Stimulated activated CD4-positive, alpha-beta T cell treated with anti-CD3 and anti-CD28 coated beads, Interleukin-4, amount 100 ng/mL, for 48 hours (primary cell): ENCODE measurements at regions not wholly inside any gene's neighbourhood (a gene's known extent, or its start where the extent isn't known, plus 50 kb on each side); places are given as distances from the start of the nearest gene placed in this dataset.
"Not testable (repeated sequence)": the region's sequence is repeated elsewhere in the genome, so short reads cannot be mapped to it uniquely, and the experiment has no call there.

Experiments
- DNase-seq, 2 donors: peaks; one replicate each; pipeline ENCODE4 v3.0.0-alpha.2; 2020; ENCODE audit warnings: low read depth in 2 of 2

GRCh38 chr4:79266136-79266535 is 59.7 kb downstream of the NAA11 start:
- DNase-seq: no peak

DNA sequence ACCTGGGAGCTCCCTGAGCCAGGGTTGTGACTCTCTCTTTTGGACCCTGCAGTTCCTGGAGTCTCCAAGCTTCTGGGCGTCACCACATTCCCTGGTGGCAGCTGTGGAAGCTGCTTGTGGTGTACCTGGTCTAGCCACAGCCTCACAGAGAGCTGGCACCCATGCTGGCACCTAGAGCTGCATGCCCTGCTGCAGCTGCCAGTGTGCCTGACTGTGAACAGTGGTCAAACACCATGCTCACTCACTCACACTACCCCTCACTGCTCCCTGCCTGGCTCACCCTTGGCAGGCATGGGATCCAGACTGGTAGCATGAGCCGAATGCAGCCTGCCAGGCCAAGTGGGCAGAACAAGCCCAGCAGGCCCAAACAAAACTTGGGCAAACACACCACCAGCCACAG is 66.6 kb downstream of the NAA11 start:
- DNase-seq: no peak

DNA sequence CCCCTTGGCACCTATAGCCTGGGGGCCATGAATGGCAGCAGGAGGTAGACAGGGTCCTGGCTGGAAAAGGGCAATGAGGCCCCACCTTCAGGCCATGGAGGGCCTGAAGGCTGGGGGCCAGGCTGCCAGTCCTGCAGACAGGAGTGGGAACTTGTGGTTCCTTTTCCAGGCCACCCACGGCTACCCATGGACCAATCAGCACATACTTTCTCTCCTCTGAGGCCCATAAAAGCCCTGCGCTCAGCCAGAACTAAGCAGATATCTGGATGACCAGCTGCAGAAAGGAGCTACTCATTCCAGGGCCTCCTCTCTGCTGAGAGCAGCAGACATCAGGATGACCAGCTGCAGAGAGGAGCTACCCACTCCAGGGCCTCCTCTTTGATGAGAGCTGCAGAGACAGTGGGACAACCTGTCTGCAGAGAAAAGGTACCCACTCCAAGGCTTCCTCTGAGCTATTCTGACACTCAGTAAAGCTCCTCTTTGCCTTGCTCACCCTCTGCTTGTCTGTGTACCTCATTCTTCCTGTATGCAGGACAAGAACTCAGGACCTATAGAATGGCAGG is 67.2 kb downstream of the NAA11 start:
- DNase-seq: no peak

DNA sequence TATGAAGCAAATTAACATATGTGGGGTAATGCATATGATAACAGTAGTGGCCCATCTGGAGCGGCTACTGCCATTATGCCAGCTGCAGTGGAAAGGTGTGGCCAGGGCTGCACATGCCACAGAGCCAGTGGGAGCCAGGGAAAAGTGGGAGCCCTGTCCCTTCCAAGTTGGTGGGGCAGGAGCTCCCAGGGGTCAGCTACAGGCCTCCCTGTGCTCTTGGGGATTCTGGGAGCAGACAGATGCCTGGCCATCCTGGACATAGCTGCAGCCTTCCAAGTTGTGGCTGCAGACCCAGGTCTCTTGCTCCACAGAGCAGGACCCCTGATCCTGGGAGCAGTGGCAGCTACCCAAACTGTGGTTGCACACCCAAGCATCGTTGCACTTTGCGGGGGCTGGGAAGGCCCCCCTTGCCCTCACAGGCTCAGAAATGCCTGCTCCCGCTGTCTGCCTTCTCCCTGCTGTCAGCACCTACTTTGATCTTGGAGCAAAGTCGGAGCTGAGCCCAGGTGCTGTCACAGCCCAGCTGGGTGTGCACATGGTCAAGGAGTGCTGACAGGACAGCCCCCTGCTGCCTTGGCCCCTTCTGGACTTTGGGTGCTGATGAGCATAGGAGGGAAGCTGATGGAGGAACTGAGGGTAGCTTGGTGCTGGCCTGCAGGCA is 67.8 kb downstream of the NAA11 start:
- DNase-seq: no peak

GRCh38 chr4:79255793-79256192 is 70.1 kb downstream of the NAA11 start:
- DNase-seq: no peak

DNA sequence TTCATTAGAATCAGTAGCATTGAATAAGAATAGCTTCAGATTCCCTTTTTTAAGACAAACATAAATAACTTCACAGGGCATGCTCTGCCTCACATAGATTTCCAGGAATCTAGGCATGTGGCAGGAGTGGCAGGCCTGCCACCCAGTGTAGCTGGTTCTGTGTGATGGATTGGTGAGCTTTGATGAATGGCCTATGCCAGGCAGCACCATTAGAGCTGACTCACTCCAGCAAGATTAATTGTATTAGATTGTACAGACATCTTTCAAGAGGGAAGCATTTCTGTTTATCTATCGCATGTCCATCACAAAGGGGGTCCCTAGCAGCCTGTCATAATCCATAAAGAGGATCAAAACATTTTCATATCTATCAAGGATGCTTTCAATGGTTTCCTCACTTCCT is 71.9 kb downstream of the NAA11 start:
- no peak for DNase-seq

GRCh38 chr4:79253168-79253567 is 72.7 kb downstream of the NAA11 start:
- DNase-seq: no peak

- DNase-seq: no peak
Measured at GRCh38 chr4:79250887-79251286, 75.0 kb downstream of the NAA11 start.

DNA sequence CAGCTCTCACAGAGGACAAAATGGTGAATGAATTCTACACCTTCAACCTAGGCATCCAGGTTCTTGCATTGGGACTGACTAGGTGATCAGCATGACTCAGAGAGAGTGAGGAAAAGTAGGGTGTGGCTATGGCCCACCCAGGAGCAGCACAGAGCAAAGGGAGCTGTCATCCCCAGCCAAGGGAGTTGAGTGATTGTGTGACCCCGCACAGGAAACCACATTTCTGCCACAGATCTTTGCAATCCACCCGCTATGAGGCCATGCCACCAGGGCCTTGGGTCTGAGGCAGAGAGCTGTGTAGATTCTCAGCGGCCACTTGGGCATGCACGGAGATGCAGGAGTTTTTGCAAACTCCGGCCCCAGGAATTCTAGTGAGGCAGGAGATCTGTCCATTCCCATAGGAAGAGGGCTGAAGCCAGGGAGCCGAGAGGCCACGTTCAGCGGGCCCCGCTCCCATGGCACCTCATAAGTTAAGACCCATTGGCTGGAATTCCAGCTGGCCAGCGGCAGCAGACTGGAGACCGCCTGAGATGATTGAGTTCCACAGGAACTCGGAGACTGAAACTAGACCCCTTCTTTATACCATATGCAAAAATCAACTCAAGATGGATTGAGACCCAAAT is 75.9 kb downstream of the NAA11 start:
- DNase-seq: no peak

GRCh38 chr4:79248610-79249009 is 77.3 kb downstream of the NAA11 start:
- no peak for DNase-seq

DNA sequence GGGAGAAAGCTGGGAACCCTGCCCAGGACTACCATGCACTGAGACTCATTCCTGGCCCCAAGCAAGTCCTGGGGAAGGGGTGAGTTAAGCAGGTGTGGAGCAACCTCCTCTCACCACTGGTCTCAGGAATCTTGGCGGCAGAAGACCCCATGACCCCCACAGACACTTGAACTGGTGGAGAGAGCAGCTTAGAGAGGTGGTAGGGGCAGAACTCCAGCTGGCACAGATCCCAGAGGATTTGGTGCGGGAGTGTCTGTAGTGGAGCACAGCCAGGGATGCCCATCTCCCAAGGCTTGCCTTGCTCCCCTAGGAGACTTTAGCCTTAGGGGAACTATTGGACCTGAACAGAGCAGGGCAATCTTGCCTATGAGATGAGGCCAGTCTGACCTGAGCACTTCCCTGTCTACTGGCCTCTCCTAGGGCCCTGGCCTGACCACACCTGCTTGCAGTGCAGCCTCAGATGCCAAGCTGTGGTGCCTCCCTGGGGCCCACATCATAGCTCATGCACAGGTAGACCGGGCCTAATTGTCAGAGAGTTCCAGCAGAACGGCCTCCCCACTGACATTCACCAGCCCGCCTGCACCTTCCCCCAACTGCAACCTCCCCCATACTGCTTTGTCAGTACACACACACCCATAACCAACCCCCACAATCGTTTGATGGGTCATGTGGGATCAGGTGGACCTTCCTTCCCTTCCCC is 78.0 kb downstream of the NAA11 start:
- no peak for DNase-seq

- DNase-seq: not testable (repeated sequence)
Measured at GRCh38 chr4:79245200-79245940, 80.5 kb downstream of the NAA11 start.

DNA sequence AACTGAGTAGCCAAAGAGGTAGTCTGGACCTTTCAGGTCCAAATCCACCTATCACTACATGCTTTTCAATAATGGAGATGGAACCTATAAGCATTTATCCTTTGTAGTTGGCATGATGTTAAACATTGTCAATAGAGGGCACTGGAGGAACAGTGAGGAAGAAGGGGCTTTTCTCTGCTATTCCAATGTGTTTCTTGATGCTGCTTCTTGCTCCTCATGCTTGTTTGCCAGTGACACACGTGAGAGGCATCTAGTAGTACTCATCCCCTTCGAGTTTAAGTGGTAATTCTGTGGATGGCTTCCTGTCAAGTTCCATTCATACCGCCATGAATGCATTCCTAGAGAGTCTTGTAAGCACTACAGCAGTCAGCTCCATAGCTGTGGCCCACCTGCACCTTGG is 84.0 kb downstream of the NAA11 start:
- DNase-seq: no peak

DNA sequence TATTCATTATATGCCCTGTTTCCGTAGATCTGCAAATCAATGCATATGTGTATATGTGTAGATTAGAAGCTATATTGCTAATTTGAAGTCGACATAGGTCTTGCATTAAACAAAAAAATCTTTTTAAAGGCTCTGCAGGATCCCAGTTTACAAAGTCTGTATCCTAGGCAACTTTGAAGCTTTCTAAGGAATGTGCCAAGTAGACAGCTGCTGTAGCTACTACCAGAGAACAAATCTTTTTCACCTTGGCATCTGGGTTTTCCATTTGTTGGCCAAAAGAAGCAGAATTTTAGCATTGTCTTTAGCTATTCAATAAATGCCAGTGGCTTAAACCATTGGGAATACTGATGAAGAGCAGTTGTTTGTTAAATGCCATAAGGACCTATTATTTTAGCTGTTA is 88.0 kb downstream of the NAA11 start:
- DNase-seq: no peak

DNA sequence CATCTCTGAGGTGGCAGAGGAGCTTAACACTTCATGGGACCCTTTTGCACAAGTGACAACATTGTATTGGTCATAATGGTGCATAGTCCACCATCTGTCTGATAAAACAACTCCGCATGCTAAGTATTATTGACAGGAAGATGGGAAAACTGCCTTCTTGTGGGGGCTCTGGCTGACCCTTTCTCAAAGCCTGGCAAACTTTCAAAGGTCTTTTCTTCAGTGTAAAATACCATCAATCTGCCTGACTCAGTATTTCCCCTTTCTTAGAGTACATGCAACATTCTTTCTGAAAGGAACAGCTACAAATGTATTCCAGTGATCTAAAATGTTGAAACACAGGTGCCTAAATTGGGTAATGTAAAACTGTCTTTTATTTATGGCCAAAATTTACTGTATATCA is 89.1 kb downstream of the NAA11 start:
- no peak for DNase-seq

- DNase-seq: no peak
Measured at GRCh38 chr4:79235095-79235494, 90.8 kb downstream of the NAA11 start.

GRCh38 chr4:79233820-79234219 is 92.0 kb downstream of the NAA11 start:
- no peak for DNase-seq

- DNase-seq: no peak
Measured at GRCh38 chr4:79232540-79232939, 93.3 kb downstream of the NAA11 start.

DNA sequence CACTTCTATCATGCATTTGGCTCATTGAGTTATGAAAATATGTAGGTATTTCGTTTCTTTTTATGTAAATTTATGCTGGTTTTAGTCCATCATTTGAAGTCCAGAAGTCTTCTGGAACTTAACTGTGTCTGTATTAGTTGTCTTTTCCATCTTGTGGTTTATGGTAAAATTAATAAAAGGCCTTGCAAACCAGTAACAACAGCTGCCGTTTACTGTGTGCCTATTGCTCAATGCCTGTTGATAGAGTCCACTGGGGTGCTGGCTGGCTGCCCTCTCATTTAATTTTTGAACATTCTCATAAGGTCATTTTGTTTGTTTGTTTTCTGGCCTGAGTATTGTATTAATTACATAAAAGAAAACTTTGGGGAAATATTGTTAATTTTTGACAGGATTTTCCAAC is 98.0 kb downstream of the NAA11 start:
- no peak for DNase-seq

- no peak for DNase-seq
Measured at GRCh38 chr4:79225360-79225759, 100.5 kb downstream of the NAA11 start.

- DNase-seq: no peak
Measured at GRCh38 chr4:79224777-79225104, 101.1 kb downstream of the NAA11 start.

DNA sequence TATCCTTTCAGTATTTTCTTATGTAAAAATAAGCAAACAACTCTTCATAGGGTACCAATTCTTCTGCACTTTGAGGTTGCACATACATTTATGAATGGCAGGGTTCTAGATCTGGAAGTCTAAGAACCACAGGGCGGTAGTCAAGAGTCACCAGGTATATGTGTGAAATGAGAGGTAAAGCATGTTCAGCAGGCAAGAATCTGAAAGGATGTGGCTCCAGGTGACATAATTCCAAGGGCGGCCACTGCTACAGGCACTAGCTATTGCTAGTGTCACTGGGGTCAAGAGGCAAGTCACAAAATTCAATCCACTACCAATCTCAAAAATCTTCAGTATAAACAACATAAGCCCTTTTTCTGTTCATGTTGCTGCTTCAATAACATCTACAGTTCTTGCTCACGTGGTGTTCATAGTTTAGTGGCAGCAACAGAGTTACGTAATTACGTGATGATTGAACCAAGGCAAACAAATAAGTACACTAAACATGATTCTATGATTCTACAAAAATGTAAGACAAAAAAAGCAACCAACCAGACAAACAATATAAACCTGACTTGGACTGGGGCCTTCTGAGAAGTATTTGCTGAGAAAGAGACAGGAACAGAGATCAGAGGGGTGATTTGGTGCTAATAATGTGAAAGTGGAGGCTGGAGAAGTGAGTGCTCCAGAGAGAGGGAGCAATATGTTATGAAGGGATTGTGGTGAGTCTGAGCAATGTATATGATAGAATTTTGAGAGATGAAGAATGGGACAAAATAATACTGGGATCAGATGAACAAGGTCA is 101.7 kb downstream of the NAA11 start:
- DNase-seq: no peak
